Keratinocyte (primary cell): ENCODE measurements at regions not wholly inside any gene's neighbourhood (a gene's known extent, or its start where the extent isn't known, plus 50 kb on each side); places are given as distances from the start of the nearest gene placed in this dataset.

ENCODE experiments used
- DNase-seq: peaks from one replicate; pipeline ENCODE4 v3.0.0-alpha.2; 2011; ENCODE audit warnings: low read depth, missing footprints, low spot score
- FAIRE-seq: peaks from 2 replicates; lab custom pipeline; 2011; peaks lifted over from hg19 to GRCh38; lab: Jason Lieb, UNC
- H2AFZ ChIP-seq: 2 replicates; pipeline ENCODE4 v1.6.0; 2012; ENCODE audit warnings: low read length, control low read depth, inconsistent platforms; ENCODE audit not compliant: control insufficient read depth
- H3K27ac ChIP-seq: 2 replicates; pipeline ENCODE4 v1.5.1; 2011; ENCODE audit warnings: low read length; ENCODE audit not compliant: control insufficient read depth, insufficient read depth
- H3K27me3 ChIP-seq: 3 replicates; pipeline ENCODE4 v1.6.0; 2011; ENCODE audit warnings: low read length; ENCODE audit not compliant: control insufficient read depth, insufficient read depth; ENCODE audit errors: extremely low read depth
- H3K36me3 ChIP-seq, 2 experiments: 2 replicates in 1 of 2; 3 replicates in 1 of 2; pipeline ENCODE4 v1.5.1; 2011; ENCODE audit warnings: low read length in 2 of 2, mild to moderate bottlenecking in 1 of 2; ENCODE audit not compliant: control insufficient read depth in 2 of 2, insufficient read depth in 2 of 2; ENCODE audit errors: extremely low read depth in 1 of 2
- H3K4me1 ChIP-seq: 3 replicates; pipeline ENCODE4 v1.5.1; 2011; ENCODE audit warnings: low read length; ENCODE audit not compliant: control insufficient read depth, insufficient read depth; ENCODE audit errors: extremely low read depth
- H3K4me2 ChIP-seq: 3 replicates; pipeline ENCODE4 v1.6.0; 2011; ENCODE audit warnings: low read depth, low read length; ENCODE audit not compliant: control insufficient read depth, insufficient read depth; ENCODE audit errors: extremely low read depth
- H3K4me3 ChIP-seq, 3 experiments: fragments of 200-600 bp in 1 of 3; sonication (generic) in 1 of 3; 2 replicates in 2 of 3; 3 replicates in 1 of 3; pipeline ENCODE4 v1.5.1; 2011 to 2016; ENCODE audit warnings: low read length in 3 of 3, mild to moderate bottlenecking in 3 of 3, control low read depth in 2 of 3, inconsistent platforms in 1 of 3, low read depth in 1 of 3, mixed read lengths in 1 of 3, mixed run types in 1 of 3, moderate library complexity in 1 of 3; ENCODE audit not compliant: control insufficient read depth in 2 of 3, insufficient read depth in 2 of 3; ENCODE audit errors: extremely low read depth in 1 of 3
- H3K79me2 ChIP-seq: 2 replicates; pipeline ENCODE4 v1.6.0; 2012; ENCODE audit warnings: low read length; ENCODE audit not compliant: control insufficient read depth, insufficient read depth
- H3K9ac ChIP-seq: 3 replicates; pipeline ENCODE4 v1.6.0; 2011; ENCODE audit warnings: low read length; ENCODE audit not compliant: control insufficient read depth, insufficient read depth; ENCODE audit errors: extremely low read depth
- H3K9me1 ChIP-seq: 3 replicates; pipeline ENCODE4 v1.6.0; 2011; ENCODE audit warnings: low read length; ENCODE audit not compliant: control insufficient read depth, insufficient read depth; ENCODE audit errors: extremely low read depth
- H3K9me3 ChIP-seq: 2 replicates; pipeline ENCODE4 v1.5.1; 2012; ENCODE audit warnings: low read depth, low read length; ENCODE audit not compliant: control insufficient read depth
- H4K20me1 ChIP-seq: 3 replicates; pipeline ENCODE4 v1.6.0; 2011; ENCODE audit warnings: low read length; ENCODE audit not compliant: control insufficient read depth, insufficient read depth; ENCODE audit errors: extremely low read depth
- EZH2 ChIP-seq: IDR thresholded peaks from one replicate; pipeline ENCODE4 v1.6.1; 2012; ENCODE audit warnings: inconsistent platforms, mild to moderate bottlenecking, low read length, moderate library complexity
- dilution Hi-C: fragments of 300-500 bp; cut with MboI; formaldehyde crosslinking; loops from one replicate; pipeline ENCODE4 v1.7.0; 2020; ENCODE audit warnings: low sequenced_read_pairs; ENCODE audit not compliant: extremely low pct_ligation_motif_present
- TF ChIP-seq, protein P1 (sequence below), 3 experiments: IDR thresholded peaks in 1 of 3; conservative IDR thresholded peaks in 1 of 3; optimal IDR thresholded peaks in 1 of 3; 2 replicates in 2 of 3; 3 replicates in 1 of 3; pipeline versions ENCODE3 to v1.5.1; 2011; ENCODE audit warnings: low read length in 3 of 3, mild to moderate bottlenecking in 3 of 3, moderate library complexity in 2 of 3, control low read depth in 1 of 3, inconsistent platforms in 1 of 3; ENCODE audit not compliant: insufficient read depth in 2 of 3; ENCODE audit errors: extremely low read depth in 1 of 3

DNA sequence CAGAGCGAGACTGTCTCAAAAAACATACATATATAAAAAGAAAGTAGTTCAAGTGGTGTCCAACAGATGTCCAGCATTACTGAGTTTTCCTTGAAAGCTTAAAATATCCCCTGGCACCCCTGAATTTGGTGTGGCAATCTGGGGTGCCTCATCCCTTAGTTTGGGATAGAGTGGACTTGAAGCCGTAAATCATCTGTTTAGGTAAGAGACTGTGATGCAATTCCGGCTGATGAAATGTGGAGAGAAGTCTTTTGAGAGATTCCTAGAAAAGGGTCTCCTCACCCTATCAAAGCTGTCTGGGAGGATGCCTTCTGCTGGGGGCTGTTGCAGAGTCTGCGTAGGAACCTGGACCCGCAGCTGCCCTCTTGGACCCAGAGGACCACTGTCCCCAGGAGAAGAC lies 408.0 kb downstream of the RPS24 start:
- Histone ChIP-seq H3K4me2 (no peak overlapping the region), H2AFZ (no peak overlapping the region), H3K36me3 (no peaks in the 10 kb centered on the region), H4K20me1 (peaks cover 4% of the 10 kb centered on the region), H3K79me2 (no peaks in the 10 kb centered on the region), H3K27ac (no peak overlapping the region), H3K9ac (no peak overlapping the region), H3K4me1 (no peaks in the 10 kb centered on the region), H3K9me3 (no peaks in the 10 kb centered on the region), H3K4me3 (no peak overlapping the region), H3K27me3 (no peaks in the 10 kb centered on the region), H3K9me1 (no peaks in the 10 kb centered on the region)
- FAIRE-seq = no peak
- no peak for TF ChIP-seq EZH2
- TF ChIP-seq, protein P1, sequence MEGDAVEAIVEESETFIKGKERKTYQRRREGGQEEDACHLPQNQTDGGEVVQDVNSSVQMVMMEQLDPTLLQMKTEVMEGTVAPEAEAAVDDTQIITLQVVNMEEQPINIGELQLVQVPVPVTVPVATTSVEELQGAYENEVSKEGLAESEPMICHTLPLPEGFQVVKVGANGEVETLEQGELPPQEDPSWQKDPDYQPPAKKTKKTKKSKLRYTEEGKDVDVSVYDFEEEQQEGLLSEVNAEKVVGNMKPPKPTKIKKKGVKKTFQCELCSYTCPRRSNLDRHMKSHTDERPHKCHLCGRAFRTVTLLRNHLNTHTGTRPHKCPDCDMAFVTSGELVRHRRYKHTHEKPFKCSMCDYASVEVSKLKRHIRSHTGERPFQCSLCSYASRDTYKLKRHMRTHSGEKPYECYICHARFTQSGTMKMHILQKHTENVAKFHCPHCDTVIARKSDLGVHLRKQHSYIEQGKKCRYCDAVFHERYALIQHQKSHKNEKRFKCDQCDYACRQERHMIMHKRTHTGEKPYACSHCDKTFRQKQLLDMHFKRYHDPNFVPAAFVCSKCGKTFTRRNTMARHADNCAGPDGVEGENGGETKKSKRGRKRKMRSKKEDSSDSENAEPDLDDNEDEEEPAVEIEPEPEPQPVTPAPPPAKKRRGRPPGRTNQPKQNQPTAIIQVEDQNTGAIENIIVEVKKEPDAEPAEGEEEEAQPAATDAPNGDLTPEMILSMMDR (optimal IDR thresholded peaks at IDR 0.05 in 1 of 3, IDR thresholded peaks at IDR 0.05 in 1 of 3, conservative IDR thresholded peaks at IDR 0.05 in 1 of 3; ENCODE audit: extremely low read depth in 1 of 3, insufficient read depth in 2 of 3, low read length in 3 of 3) = no peak
- dilution Hi-C loops = no loop called here
- DNase-seq = no peak

DNA sequence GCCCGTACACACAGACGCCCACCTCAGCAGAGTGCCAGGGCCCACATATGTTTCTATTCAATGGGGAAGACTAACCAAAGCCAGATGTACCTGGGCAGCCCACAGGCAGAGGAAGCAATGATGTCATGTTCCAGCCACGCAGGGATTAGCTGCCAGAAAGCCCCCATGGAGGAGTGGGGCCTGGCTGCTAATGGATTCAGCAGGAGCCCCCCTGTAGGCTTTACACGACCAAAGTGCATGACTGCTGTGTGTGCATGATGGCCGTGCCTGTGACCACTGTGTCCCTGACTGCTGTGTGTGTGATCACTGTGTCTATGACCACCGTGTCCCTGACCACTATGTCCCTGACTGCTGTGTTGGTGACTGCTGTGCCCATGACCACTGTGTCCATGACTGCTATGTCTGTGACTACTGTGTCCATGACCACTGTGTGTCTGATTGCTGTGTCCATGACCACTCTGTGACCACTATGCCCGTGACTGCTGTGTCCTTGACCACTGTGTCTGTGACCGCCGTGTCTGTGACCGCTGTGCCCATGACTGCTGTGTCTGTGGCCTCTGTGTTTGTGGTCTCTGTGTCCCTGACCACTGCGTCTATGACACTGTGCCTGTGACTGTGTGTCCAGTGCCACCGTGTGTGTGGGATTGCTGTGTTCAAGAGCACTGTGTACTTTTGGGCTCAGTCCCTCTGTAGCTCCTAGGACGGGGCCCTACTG lies 409.3 kb downstream of the RPS24 start:
- H3K79me2 ChIP-seq = no peaks in the 10 kb centered on the region
- no peaks in the 10 kb centered on the region for H3K27me3 ChIP-seq
- no peak overlapping the region for H3K27ac ChIP-seq
- no peaks in the 10 kb centered on the region for H4K20me1 ChIP-seq
- H2AFZ ChIP-seq = no peak overlapping the region
- H3K4me2 ChIP-seq = no peak overlapping the region
- DNase-seq (no peak), FAIRE-seq (no peak)
- no peaks in the 10 kb centered on the region for H3K9me3 ChIP-seq
- TF ChIP-seq EZH2 = no peak
- TF ChIP-seq, protein P1 (optimal IDR thresholded peaks at IDR 0.05 in 1 of 3, IDR thresholded peaks at IDR 0.05 in 1 of 3, conservative IDR thresholded peaks at IDR 0.05 in 1 of 3; ENCODE audit: extremely low read depth in 1 of 3, insufficient read depth in 2 of 3, low read length in 3 of 3) = no peak
- no peaks in the 10 kb centered on the region for H3K36me3 ChIP-seq
- H3K4me3 ChIP-seq = no peak overlapping the region
- no peaks in the 10 kb centered on the region for H3K9me1 ChIP-seq
- H3K4me1 ChIP-seq = no peaks in the 10 kb centered on the region
- H3K9ac ChIP-seq = no peak overlapping the region
- dilution Hi-C loops = no loop called here
